H1 (cell line): ENCODE measurements at regions not wholly inside any gene's neighbourhood (a gene's known extent, or its start where the extent isn't known, plus 50 kb on each side); places are given as distances from the start of the nearest gene placed in this dataset.

Source experiments
- CTCF ChIA-PET: fragments of 300-600 bp; sonication (Branson Sonifier 250); formaldehyde crosslinking; loops from one replicate; lab custom pipeline; 2021; ENCODE audit not compliant: partially characterized antibody; lab: Charles Lee
- POLR2A ChIA-PET: fragments of 300-600 bp; sonication (Branson Sonifier 250); formaldehyde crosslinking; loops from one replicate; lab custom pipeline; 2021; ENCODE audit warnings: inconsistent platforms; ENCODE audit not compliant: partially characterized antibody; lab: Charles Lee
- DNase-seq, 2 experiments: peaks; one replicate each; pipeline versions ENCODE4 v3.0.0 to v3.0.0-alpha.2; 2010 to 2022; ENCODE audit warnings: low spot score in 2 of 2, low read depth in 1 of 2, mixed read lengths in 1 of 2
- FAIRE-seq: peaks from 2 replicates; lab custom pipeline; 2011; peaks lifted over from hg19 to GRCh38; lab: Jason Lieb, UNC
- H2AFZ ChIP-seq: 2 replicates; pipeline ENCODE4 v1.8.1; 2012; ENCODE audit warnings: low read length, inconsistent platforms
- H2AK5ac ChIP-seq: 2 replicates; pipeline ENCODE4 v1.6.1; 2013; ENCODE audit warnings: low read depth, low read length
- H2BK120ac ChIP-seq: replicated peaks from 2 replicates; pipeline ENCODE3; 2013; ENCODE audit warnings: low read depth, low read length, inconsistent platforms
- H2BK12ac ChIP-seq: 2 replicates; pipeline ENCODE4 v1.6.1; 2013; ENCODE audit warnings: low read depth, low read length
- H2BK15ac ChIP-seq: 2 replicates; pipeline ENCODE4 v1.6.1; 2013; ENCODE audit warnings: low read length
- H2BK20ac ChIP-seq: 2 replicates; pipeline ENCODE4 v1.6.1; 2013; ENCODE audit warnings: low read length
- H2BK5ac ChIP-seq: 2 replicates; pipeline ENCODE4 v1.6.1; 2013; ENCODE audit warnings: low read depth, low read length
- H3K14ac ChIP-seq: 2 replicates; pipeline ENCODE4 v1.6.1; 2013; ENCODE audit warnings: inconsistent platforms; ENCODE audit not compliant: insufficient read length
- H3K18ac ChIP-seq: 2 replicates; pipeline ENCODE4 v1.6.1; 2013; ENCODE audit warnings: low read length; ENCODE audit errors: extremely low read depth
- H3K23ac ChIP-seq: 2 replicates; pipeline ENCODE4 v1.6.1; 2013; ENCODE audit warnings: inconsistent platforms; ENCODE audit not compliant: insufficient read length
- H3K23me2 ChIP-seq: 2 replicates; pipeline ENCODE4 v1.6.1; 2013; ENCODE audit warnings: low read depth, low read length
- H3K27ac ChIP-seq: 2 replicates; pipeline ENCODE4 v1.6.1; 2011; ENCODE audit warnings: low read depth, low read length, inconsistent platforms
- H3K27me3 ChIP-seq, 4 experiments: replicated peaks in 1 of 4; 1 replicate in 1 of 4; 2 replicates in 3 of 4; pipeline versions ENCODE4 v1.6.1 to v1.8.1; 2011 to 2013; ENCODE audit warnings: low read length in 3 of 4, mild to moderate bottlenecking in 3 of 4, inconsistent platforms in 2 of 4, mixed read lengths in 2 of 4, moderate library complexity in 1 of 4; ENCODE audit not compliant: control insufficient read depth in 3 of 4, insufficient read depth in 3 of 4; ENCODE audit errors: extremely low read depth in 1 of 4
- H3K36me3 ChIP-seq, 4 experiments: 2 replicates each; pipeline versions ENCODE4 v1.6.1 to v1.8.1; 2011 to 2013; ENCODE audit warnings: mild to moderate bottlenecking in 4 of 4, low read length in 3 of 4, moderate library complexity in 2 of 4, control low read depth in 1 of 4, inconsistent platforms in 1 of 4; ENCODE audit not compliant: insufficient read depth in 4 of 4, control insufficient read depth in 2 of 4
- H3K4ac ChIP-seq: replicated peaks from 2 replicates; pipeline ENCODE3; 2013; ENCODE audit warnings: low read length, low read depth, mixed read lengths, inconsistent platforms; ENCODE audit not compliant: insufficient read length
- H3K4me1 ChIP-seq, 4 experiments: replicated peaks in 1 of 4; 1 replicate in 1 of 4; 2 replicates in 3 of 4; pipeline versions ENCODE4 v1.6.1 to v1.8.1; 2011 to 2013; ENCODE audit warnings: low read length in 3 of 4, inconsistent platforms in 2 of 4, mixed read lengths in 1 of 4; ENCODE audit not compliant: insufficient read depth in 4 of 4, control insufficient read depth in 3 of 4
- H3K4me2 ChIP-seq, 2 experiments: 2 replicates each; pipeline versions ENCODE4 v1.6.1 to v1.8.1; 2011 to 2013; ENCODE audit warnings: low read depth in 2 of 2, low read length in 2 of 2, control low read depth in 1 of 2, inconsistent platforms in 1 of 2, mild to moderate bottlenecking in 1 of 2; ENCODE audit not compliant: insufficient read depth in 1 of 2
- H3K4me3 ChIP-seq, 4 experiments: fragments of 200-600, 300-600 bp in 1 of 4; sonication (generic), shearing (Covaris generic), sonication (Bioruptor Twin) in 1 of 4; 2 replicates each; pipeline versions ENCODE4 v1.5.1 to v1.8.1; 2011 to 2016; ENCODE audit warnings: low read length in 4 of 4, low read depth in 3 of 4, control low read depth in 2 of 4, inconsistent platforms in 2 of 4, mild to moderate bottlenecking in 2 of 4, mixed read lengths in 1 of 4, moderate library complexity in 1 of 4; ENCODE audit not compliant: insufficient read depth in 2 of 4; ENCODE audit errors: extremely low read depth in 1 of 4
- H3K56ac ChIP-seq: replicated peaks from 2 replicates; pipeline ENCODE3; 2013; ENCODE audit warnings: low read depth, mild to moderate bottlenecking, mixed read lengths, low read length, inconsistent platforms; ENCODE audit not compliant: insufficient read length
- H3K79me1 ChIP-seq: 2 replicates; pipeline ENCODE4 v1.6.1; 2013; ENCODE audit warnings: low read depth, low read length, control low read depth
- H3K79me2 ChIP-seq, 2 experiments: 2 replicates each; pipeline versions ENCODE4 v1.6.1 to v1.8.1; 2012 to 2013; ENCODE audit warnings: low read length in 2 of 2, mild to moderate bottlenecking in 2 of 2, inconsistent platforms in 1 of 2; ENCODE audit not compliant: insufficient read depth in 2 of 2, control insufficient read depth in 1 of 2
- H3K9ac ChIP-seq, 4 experiments: replicated peaks in 1 of 4; 1 replicate in 1 of 4; 2 replicates in 3 of 4; pipeline versions ENCODE4 v1.6.1 to v1.8.1; 2011 to 2013; ENCODE audit warnings: low read depth in 3 of 4, low read length in 3 of 4, control low read depth in 2 of 4, mild to moderate bottlenecking in 2 of 4, moderate library complexity in 2 of 4, inconsistent platforms in 1 of 4; ENCODE audit errors: extremely low read depth in 1 of 4
- H3K9me3 ChIP-seq, 2 experiments: 2 replicates each; pipeline versions ENCODE4 v1.6.1 to v1.8.1; 2012 to 2013; ENCODE audit warnings: mild to moderate bottlenecking in 2 of 2, moderate library complexity in 2 of 2, control low read depth in 1 of 2, inconsistent platforms in 1 of 2, low read depth in 1 of 2, low read length in 1 of 2, mixed read lengths in 1 of 2; ENCODE audit not compliant: insufficient read depth in 2 of 2
- H4K20me1 ChIP-seq, 2 experiments: replicated peaks in 1 of 2; 2 replicates each; pipeline versions ENCODE3 to v1.8.1; 2011 to 2013; ENCODE audit warnings: inconsistent platforms in 2 of 2, low read length in 2 of 2, mild to moderate bottlenecking in 1 of 2; ENCODE audit not compliant: insufficient read depth in 2 of 2, control insufficient read depth in 1 of 2
- H4K5ac ChIP-seq: 2 replicates; pipeline ENCODE4 v1.6.1; 2013; ENCODE audit warnings: low read length, low read depth, mixed read lengths, inconsistent platforms; ENCODE audit not compliant: insufficient read length
- H4K8ac ChIP-seq: 2 replicates; pipeline ENCODE4 v1.8.0; 2013; ENCODE audit warnings: mild to moderate bottlenecking, moderate library complexity, low read length, inconsistent platforms; ENCODE audit not compliant: insufficient read depth; ENCODE audit errors: extremely low read depth
- H4K91ac ChIP-seq: replicated peaks from 2 replicates; pipeline ENCODE3; 2013; ENCODE audit warnings: low read length, mixed read lengths, inconsistent platforms; ENCODE audit not compliant: insufficient read length
- ASH2L ChIP-seq: fragments of 200-600, 300-600 bp; sonication (generic); IDR thresholded peaks from one replicate; pipeline ENCODE4 v1.7.1; 2017; ENCODE audit warnings: low read length
- BACH1 ChIP-seq: IDR thresholded peaks from 2 replicates; pipeline ENCODE4 v1.6.1; 2012; ENCODE audit warnings: low read length, improper control_type of control experiment
- CREB1 ChIP-seq: IDR thresholded peaks from 2 replicates; pipeline ENCODE4 v1.6.1; 2012; ENCODE audit warnings: inconsistent platforms
- GABPA ChIP-seq: IDR thresholded peaks from 2 replicates; pipeline ENCODE4 v1.6.1; 2011; ENCODE audit warnings: mild to moderate bottlenecking, low read length, moderate library complexity, borderline replicate concordance; ENCODE audit not compliant: insufficient read depth
- JUND ChIP-seq: IDR thresholded peaks from 2 replicates; pipeline ENCODE4 v1.6.1; 2011; ENCODE audit warnings: mild to moderate bottlenecking, improper control_type of control experiment, low read length
- KDM1A ChIP-seq: fragments of 200-600, 300-600 bp; sonication (generic); IDR thresholded peaks from 2 replicates; pipeline ENCODE4 v1.7.1; 2016; ENCODE audit warnings: mild to moderate bottlenecking, low read length, borderline replicate concordance
- MAFK ChIP-seq: IDR thresholded peaks from 2 replicates; pipeline ENCODE4 v1.6.1; 2012; ENCODE audit warnings: low read depth, mild to moderate bottlenecking, improper control_type of control experiment, low read length
- NANOG ChIP-seq: IDR thresholded peaks from 2 replicates; pipeline ENCODE4 v1.6.1; 2011; ENCODE audit warnings: low read length, low read depth, mild to moderate bottlenecking, inconsistent platforms; ENCODE audit not compliant: insufficient read depth, poor library complexity, severe bottlenecking
- NRF1 ChIP-seq: IDR thresholded peaks from 2 replicates; pipeline ENCODE4 v1.6.1; 2011; ENCODE audit warnings: mild to moderate bottlenecking, low read depth, low read length, improper control_type of control experiment
- RBBP5 ChIP-seq: IDR thresholded peaks from 2 replicates; pipeline ENCODE4 v1.7.1; 2012; ENCODE audit warnings: low read depth, mild to moderate bottlenecking, inconsistent platforms, low read length, moderate library complexity, borderline replicate concordance
- RFX5 ChIP-seq: IDR thresholded peaks from 2 replicates; pipeline ENCODE4 v1.6.1; 2011; ENCODE audit warnings: low read depth, low read length, improper control_type of control experiment, borderline replicate concordance
- SIX5 ChIP-seq: IDR thresholded peaks from 2 replicates; pipeline ENCODE4 v1.6.1; 2011; ENCODE audit warnings: mild to moderate bottlenecking, low read depth, low read length
- SP1 ChIP-seq: IDR thresholded peaks from 2 replicates; pipeline ENCODE4 v1.6.1; 2011; ENCODE audit warnings: low read depth, low read length
- SP4 ChIP-seq: IDR thresholded peaks from 2 replicates; pipeline ENCODE4 v1.6.1; 2012; ENCODE audit warnings: low read length, inconsistent platforms
- SRF ChIP-seq: IDR thresholded peaks from 2 replicates; pipeline ENCODE4 v1.6.1; 2011; ENCODE audit warnings: mild to moderate bottlenecking, low read depth, low read length, moderate library complexity
- TAF1 ChIP-seq: IDR thresholded peaks from 2 replicates; pipeline ENCODE4 v1.6.1; 2011; ENCODE audit warnings: mild to moderate bottlenecking, low read depth, low read length
- TCF12 ChIP-seq: IDR thresholded peaks from 2 replicates; pipeline ENCODE4 v1.6.1; 2011; ENCODE audit warnings: low read depth, mild to moderate bottlenecking, low read length

DNA sequence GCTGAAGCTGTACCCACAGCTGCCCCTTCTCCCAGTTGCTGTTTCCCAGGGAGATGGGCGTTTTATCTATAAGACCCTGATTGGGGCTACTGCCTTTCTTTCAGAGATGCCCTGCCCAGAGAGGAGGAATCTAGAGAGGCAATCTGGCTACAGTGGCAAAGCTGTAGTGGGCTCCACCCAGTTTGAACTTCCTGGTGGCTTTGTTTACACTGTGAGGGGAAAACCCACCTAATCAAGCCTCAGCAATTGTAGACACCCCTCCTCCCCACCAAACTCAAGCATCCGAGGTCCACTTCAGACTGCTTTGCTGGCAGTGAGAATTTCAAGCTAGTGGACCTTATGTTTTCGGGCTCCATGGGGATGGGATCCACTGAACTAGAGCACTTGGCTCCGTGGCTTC, 240.4 kb upstream of the AFF2 start (continued):
- TF ChIP-seq BACH1 (no peak), SP1 (no peak), RFX5 (no peak)

DNA sequence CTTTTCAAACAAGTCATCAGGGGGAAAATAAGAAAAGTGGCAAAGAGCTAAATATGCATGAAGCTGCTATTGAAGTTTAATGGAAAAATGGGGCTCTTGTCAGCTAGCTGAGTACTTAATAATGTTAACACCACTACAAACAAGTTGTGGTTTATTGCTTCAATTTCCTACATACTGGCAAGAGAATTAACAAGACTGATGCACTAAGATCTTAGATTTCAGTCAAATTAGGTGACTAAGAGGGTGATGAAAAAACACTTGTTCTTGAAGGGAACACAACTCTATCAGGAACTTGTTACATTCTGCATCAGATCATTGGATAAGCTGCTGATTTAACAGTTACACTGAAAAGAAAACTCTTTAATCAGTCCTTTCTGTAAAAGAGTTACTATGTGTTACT, 234.6 kb upstream of the AFF2 start:
- Histone ChIP-seq H3K9ac (no peak overlapping the region), H2AFZ (no peak overlapping the region), H3K4me1 (no peaks in the 10 kb centered on the region; a peak in 1 of 7 replicates), H3K18ac (no peak overlapping the region), H3K4me2 (no peak overlapping the region), H4K20me1 (no peaks in the 10 kb centered on the region), H2BK5ac (no peak overlapping the region), H2BK12ac (no peak overlapping the region), H2BK20ac (no peak overlapping the region), H2AK5ac (no peak overlapping the region), H3K79me2 (no peaks in the 10 kb centered on the region), H4K5ac (no peak overlapping the region), H3K56ac (no peak overlapping the region), H3K4me3 (no peak overlapping the region), H4K91ac (no peak overlapping the region), H3K9me3 (no peaks in the 10 kb centered on the region), H3K27ac (no peak overlapping the region), H3K4ac (no peak overlapping the region), H3K23me2 (no peaks in the 10 kb centered on the region), H3K27me3 (no peaks in the 10 kb centered on the region), H3K14ac (no peak overlapping the region), H4K8ac (no peak overlapping the region), H3K23ac (no peak overlapping the region), H2BK15ac (no peak overlapping the region), H3K79me1 (no peaks in the 10 kb centered on the region), H2BK120ac (no peak overlapping the region), H3K36me3 (no peaks in the 10 kb centered on the region)
- ChIA-PET CTCF (no interaction called here), POLR2A (no interaction called here)
- FAIRE-seq: no peak
- DNase-seq: no peak
- TF ChIP-seq NANOG (no peak), JUND (no peak), SRF (no peak), GABPA (no peak), SP1 (no peak), ASH2L (no peak), CREB1 (no peak), MAFK (no peak), TAF1 (no peak), KDM1A (no peak), TCF12 (no peak), RBBP5 (no peak), SP4 (no peak), SIX5 (no peak), NRF1 (no peak)
